GM23338 (cell line): ENCODE measurements at regions not wholly inside any gene's neighbourhood (a gene's known extent, or its start where the extent isn't known, plus 50 kb on each side); places are given as distances from the start of the nearest gene placed in this dataset.

Source experiments
- ATAC-seq: fragments of 200-7000 bp; cut with Tn5 transposase; 3 replicates; pipeline ENCODE4 v1.9.1; 2020
- DNase-seq: peaks from one replicate; pipeline ENCODE4 v3.0.0-alpha.2; 2015; ENCODE audit warnings: low spot score
- H2AFZ ChIP-seq: fragments of 200-600 bp; sonication (generic); 2 replicates; pipeline ENCODE4 v1.8.0; 2016; ENCODE audit warnings: antibody characterized with exemption, mild to moderate bottlenecking, moderate library complexity
- H3F3A ChIP-seq: fragments of 200-600 bp; sonication (generic); replicated peaks from 2 replicates; pipeline ENCODE4 v1.8.0; 2017; ENCODE audit warnings: antibody characterized with exemption, mixed run types, low read depth
- H3K27ac ChIP-seq: fragments of 200-600 bp; sonication (generic); 2 replicates; pipeline ENCODE4 v1.6.1; 2016; ENCODE audit warnings: low read depth
- H3K27me3 ChIP-seq: fragments of 200-600 bp; sonication (generic); 2 replicates; pipeline ENCODE4 v1.8.0; 2016; ENCODE audit warnings: mild to moderate bottlenecking, mixed run types, moderate library complexity; ENCODE audit not compliant: insufficient read depth
- H3K36me3 ChIP-seq: fragments of 200-600 bp; sonication (generic); 2 replicates; pipeline ENCODE4 v1.8.0; 2016; ENCODE audit warnings: mild to moderate bottlenecking; ENCODE audit not compliant: insufficient read depth
- H3K4me1 ChIP-seq: fragments of 200-600 bp; sonication (generic); 2 replicates; pipeline ENCODE4 v1.8.0; 2016; ENCODE audit warnings: mild to moderate bottlenecking, moderate library complexity; ENCODE audit not compliant: insufficient read depth
- H3K4me2 ChIP-seq: fragments of 200-600 bp; sonication (generic); 2 replicates; pipeline ENCODE4 v1.7.1; 2017; ENCODE audit warnings: mixed run types
- H3K4me3 ChIP-seq: fragments of 200-600 bp; sonication (generic); 2 replicates; pipeline ENCODE4 v1.6.1; 2016; ENCODE audit warnings: mixed run types
- H3K79me2 ChIP-seq: fragments of 200-600 bp; sonication (generic); replicated peaks from 2 replicates; pipeline ENCODE4 v1.8.0; 2017; ENCODE audit warnings: mild to moderate bottlenecking; ENCODE audit not compliant: insufficient read depth
- H3K9me2 ChIP-seq: fragments of 200-600 bp; sonication (generic); 2 replicates; pipeline ENCODE4 v1.8.0; 2017; ENCODE audit not compliant: insufficient read depth
- H4K20me1 ChIP-seq: fragments of 200-600 bp; sonication (generic); replicated peaks from 2 replicates; pipeline ENCODE4 v1.8.0; 2017; ENCODE audit warnings: mild to moderate bottlenecking; ENCODE audit not compliant: insufficient read depth
- H3K27ac Mint-ChIP-seq: 2 replicates; pipeline ENCODE4 v1.8.0; 2020; ENCODE audit warnings: inconsistent platforms, mild to moderate bottlenecking, moderate library complexity, mixed read lengths
- H3K27me3 Mint-ChIP-seq: 3 replicates; pipeline ENCODE4 v1.8.0; 2022; ENCODE audit warnings: low read depth, mild to moderate bottlenecking, moderate library complexity, mixed read lengths, inconsistent platforms; ENCODE audit not compliant: insufficient read depth, poor library complexity
- H3K36me3 Mint-ChIP-seq: 3 replicates; pipeline ENCODE4 v1.8.0; 2021; ENCODE audit warnings: low read depth, mild to moderate bottlenecking, inconsistent platforms, moderate library complexity, mixed read lengths
- H3K4me1 Mint-ChIP-seq: 3 replicates; pipeline ENCODE4 v1.8.0; 2020; ENCODE audit warnings: mild to moderate bottlenecking, inconsistent platforms, mixed read lengths
- H3K4me3 Mint-ChIP-seq: 3 replicates; pipeline ENCODE4 v1.8.0; 2021; ENCODE audit warnings: moderate library complexity, mild to moderate bottlenecking, inconsistent platforms, mixed read lengths
- H3K9me3 Mint-ChIP-seq: 3 replicates; pipeline ENCODE4 v1.8.0; 2020; ENCODE audit warnings: moderate library complexity, mild to moderate bottlenecking, inconsistent platforms, mixed read lengths
- CREB1 ChIP-seq: fragments of 250-450 bp; sonication (Bioruptor Pico); IDR thresholded peaks from 2 replicates; pipeline ENCODE4 v1.5.0; 2020; ENCODE audit warnings: low read depth, mild to moderate bottlenecking, moderate library complexity
- CTCF ChIP-seq, 2 experiments: fragments of 200-600 bp in 1 of 2; sonication (generic) in 1 of 2; conservative IDR thresholded peaks; 2 replicates each; pipeline versions ENCODE4 v1.5.1 to v1.6.1; 2016 to 2017; ENCODE audit warnings: antibody characterized with exemption in 2 of 2, low read depth in 2 of 2, mild to moderate bottlenecking in 2 of 2, moderate library complexity in 1 of 2
- ETS1 ChIP-seq: IDR thresholded peaks from 2 replicates; pipeline ENCODE4 v1.6.1; 2016; ENCODE audit warnings: antibody characterized with exemption
- EZH2 ChIP-seq: fragments of 200-600 bp; sonication (generic); IDR thresholded peaks from one replicate; pipeline ENCODE4 v1.8.0; 2017; ENCODE audit warnings: antibody characterized with exemption, mild to moderate bottlenecking, low read depth; ENCODE audit not compliant: unreplicated experiment
- EZH2phosphoT487 ChIP-seq: fragments of 200-600 bp; sonication (generic); IDR thresholded peaks from one replicate; pipeline ENCODE4 v1.8.1; 2018; ENCODE audit warnings: antibody characterized with exemption; ENCODE audit not compliant: unreplicated experiment
- JUNB ChIP-seq: IDR thresholded peaks from one replicate; pipeline ENCODE4 v1.6.1; 2016; ENCODE audit warnings: antibody characterized with exemption; ENCODE audit not compliant: unreplicated experiment
- NANOG ChIP-seq: IDR thresholded peaks from 2 replicates; pipeline ENCODE4 v1.6.1; 2016; ENCODE audit warnings: antibody characterized with exemption, borderline replicate concordance
- POLR2AphosphoS5 ChIP-seq: IDR thresholded peaks from 2 replicates; pipeline ENCODE4 v1.6.1; 2016; ENCODE audit warnings: antibody characterized with exemption, low read depth
- REST ChIP-seq: IDR thresholded peaks from one replicate; pipeline ENCODE4 v1.6.1; 2018; ENCODE audit warnings: antibody characterized with exemption; ENCODE audit not compliant: unreplicated experiment
- STAT1 ChIP-seq: IDR thresholded peaks from one replicate; pipeline ENCODE4 v1.6.1; 2016; ENCODE audit warnings: antibody characterized with exemption; ENCODE audit not compliant: unreplicated experiment
- ZNF114 ChIP-seq: fragments of 250-450 bp; sonication (Bioruptor Pico); IDR thresholded peaks from 2 replicates; pipeline ENCODE4 v1.5.0; 2020; ENCODE audit warnings: mild to moderate bottlenecking, moderate library complexity
- ZNF331 ChIP-seq: fragments of 250-450 bp; sonication (Bioruptor Pico); IDR thresholded peaks from 2 replicates; pipeline ENCODE4 v1.5.0; 2020; ENCODE audit warnings: low read depth, mild to moderate bottlenecking, moderate library complexity
- ZNF462 ChIP-seq: fragments of 250-450 bp; sonication (Bioruptor Pico); IDR thresholded peaks from 2 replicates; pipeline ENCODE4 v1.5.0; 2020; ENCODE audit warnings: mild to moderate bottlenecking, moderate library complexity

GRCh38 chr12:74656251-74656650 is 118.6 kb downstream of the ATXN7L3B start:
- no peak overlapping the region for H3K27ac ChIP-seq
- H4K20me1 ChIP-seq: no peaks in the 10 kb centered on the region
- Mint-ChIP-seq H3K4me3 (no peak overlapping the region), H3K27ac (no peak overlapping the region), H3K27me3 (peaks cover 2% of the 10 kb centered on the region), H3K36me3 (no peaks in the 10 kb centered on the region), H3K4me1 (0 out of 3 replicates have a peak, but pooled peaks cover 3% of the 10 kb centered on the region), H3K9me3 (peaks cover 4% of the 10 kb centered on the region; the same call in 1 of the 3 replicates)
- H2AFZ ChIP-seq: no peak overlapping the region
- H3K36me3 ChIP-seq: no peaks in the 10 kb centered on the region; the same call in 1 of the 2 replicates
- no peaks in the 10 kb centered on the region for H3K79me2 ChIP-seq
- H3F3A ChIP-seq: no peaks in the 10 kb centered on the region
- H3K4me1 ChIP-seq: no peaks in the 10 kb centered on the region
- no peak for ATAC-seq
- no peaks in the 10 kb centered on the region for H3K27me3 ChIP-seq
- DNase-seq: no peak
- H3K4me3 ChIP-seq: no peak overlapping the region
- H3K9me2 ChIP-seq: no peaks in the 10 kb centered on the region
- TF ChIP-seq ETS1: no peak
- no peak for TF ChIP-seq STAT1
- no peak for TF ChIP-seq EZH2
- TF ChIP-seq CTCF (conservative IDR thresholded peaks at IDR 0.05; ENCODE audit: low read depth in 2 of 2): no peak
- TF ChIP-seq ZNF114 (CRISPR knock-in tag): no peak
- no peak for TF ChIP-seq ZNF462
- no peak for TF ChIP-seq ZNF331 (CRISPR knock-in tag)
- no peak for TF ChIP-seq JUNB
- TF ChIP-seq EZH2phosphoT487: no peak
- TF ChIP-seq CREB1 (CRISPR knock-in tag): no peak
- no peak for TF ChIP-seq REST
- no peak for TF ChIP-seq POLR2AphosphoS5
- TF ChIP-seq NANOG: no peak
- no peak overlapping the region for H3K4me2 ChIP-seq
